ENCODE measurements at regions not wholly inside any gene's neighbourhood (a gene's known extent, or its start where the extent isn't known, plus 50 kb on each side); places are given as distances from the start of the nearest gene placed in this dataset.

DNA sequence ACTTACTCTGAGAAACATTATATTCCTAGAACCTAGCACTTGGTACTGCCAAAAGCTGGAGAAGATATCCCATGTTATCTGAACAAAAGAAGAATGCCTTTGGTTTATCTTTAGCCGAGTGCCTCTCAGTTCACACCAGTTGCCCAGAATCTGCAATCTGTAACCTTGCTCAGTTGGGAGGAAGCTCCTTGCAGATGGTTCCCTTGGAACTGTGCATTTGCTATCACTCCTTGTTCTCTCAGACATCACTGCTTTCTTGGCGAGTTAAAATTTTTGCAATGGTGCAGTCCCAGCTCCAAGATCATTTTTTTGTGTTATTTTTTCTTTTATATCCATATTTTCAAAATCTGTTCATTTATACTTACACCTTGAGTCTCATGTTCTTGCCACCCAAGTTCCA is 446.5 kb downstream of the KCNJ2 start:
- no peaks in the 10 kb centered on the region for H3K4me1 ChIP-seq (ENCODE audit: control insufficient read depth, extremely low read depth, insufficient read depth, low read length)
- FAIRE-seq (no peak), DNase-seq (ENCODE audit: low read depth, low spot score) (no peak)
- H3K9me3 ChIP-seq (ENCODE audit: control insufficient read depth, low read depth, low read length) = no peaks in the 10 kb centered on the region
- H3K4me2 ChIP-seq (ENCODE audit: control insufficient read depth, extremely low read depth, insufficient read depth, low read depth, low read length) = no peak overlapping the region
- H3K4me3 ChIP-seq (ENCODE audit: control insufficient read depth in 2 of 3, extremely low read depth in 1 of 3, insufficient read depth in 2 of 3, low read depth in 1 of 3, low read length in 3 of 3) = no peak overlapping the region
- no peak overlapping the region for H3K27ac ChIP-seq (ENCODE audit: control insufficient read depth, insufficient read depth, low read length)
- H3K9me1 ChIP-seq (ENCODE audit: control insufficient read depth, extremely low read depth, insufficient read depth, low read length) = no peaks in the 10 kb centered on the region
- no peak overlapping the region for H3K9ac ChIP-seq (ENCODE audit: control insufficient read depth, extremely low read depth, insufficient read depth, low read length)
- H2AFZ ChIP-seq (ENCODE audit: control insufficient read depth, low read length) = no peak overlapping the region
- H3K27me3 ChIP-seq (ENCODE audit: control insufficient read depth, extremely low read depth, insufficient read depth, low read length) = no peaks in the 10 kb centered on the region
- no peaks in the 10 kb centered on the region for H3K36me3 ChIP-seq (ENCODE audit: control insufficient read depth in 2 of 2, extremely low read depth in 1 of 2, insufficient read depth in 2 of 2, low read length in 2 of 2)
- dilution Hi-C loops (cut with MboI; ENCODE audit: extremely low pct_ligation_motif_present, low sequenced_read_pairs) = no loop called here
- TF ChIP-seq EZH2 (IDR thresholded peaks at IDR 0.05; ENCODE audit: low read length) = no peak
- no peak for TF ChIP-seq CTCF (optimal IDR thresholded peaks at IDR 0.05 in 1 of 3, IDR thresholded peaks at IDR 0.05 in 1 of 3, conservative IDR thresholded peaks at IDR 0.05 in 1 of 3; ENCODE audit: extremely low read depth in 1 of 3, insufficient read depth in 2 of 3, low read length in 3 of 3)
- H4K20me1 ChIP-seq (ENCODE audit: control insufficient read depth, extremely low read depth, insufficient read depth, low read length) = no peaks in the 10 kb centered on the region
- H3K79me2 ChIP-seq (ENCODE audit: control insufficient read depth, insufficient read depth, low read length) = no peaks in the 10 kb centered on the region

DNA sequence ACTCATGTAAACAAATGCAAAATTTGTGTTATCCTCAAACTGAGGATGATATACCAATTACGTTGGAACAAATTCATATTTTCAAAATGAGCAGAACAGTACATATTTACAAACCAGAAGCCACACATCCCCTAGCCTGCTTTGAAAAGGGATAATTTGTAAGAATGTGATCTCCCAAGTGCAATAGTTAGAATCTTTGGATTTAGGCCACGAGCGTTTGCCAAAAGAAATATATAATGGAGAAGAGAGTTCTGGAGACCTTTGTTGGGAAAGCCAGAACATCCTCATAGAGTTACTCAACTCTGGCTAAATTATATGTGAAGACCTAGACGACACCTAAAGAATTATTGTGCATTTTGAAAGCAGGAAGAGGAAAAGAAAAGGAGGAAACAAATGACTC is 449.3 kb downstream of the KCNJ2 start:
- Histone ChIP-seq H3K4me1 (ENCODE audit: control insufficient read depth, extremely low read depth, insufficient read depth, low read length) (no peaks in the 10 kb centered on the region), H2AFZ (ENCODE audit: control insufficient read depth, low read length) (no peak overlapping the region), H4K20me1 (ENCODE audit: control insufficient read depth, extremely low read depth, insufficient read depth, low read length) (no peaks in the 10 kb centered on the region), H3K27ac (ENCODE audit: control insufficient read depth, insufficient read depth, low read length) (no peak overlapping the region), H3K79me2 (ENCODE audit: control insufficient read depth, insufficient read depth, low read length) (no peaks in the 10 kb centered on the region), H3K9me1 (ENCODE audit: control insufficient read depth, extremely low read depth, insufficient read depth, low read length) (no peaks in the 10 kb centered on the region), H3K9ac (ENCODE audit: control insufficient read depth, extremely low read depth, insufficient read depth, low read length) (no peak overlapping the region), H3K27me3 (ENCODE audit: control insufficient read depth, extremely low read depth, insufficient read depth, low read length) (no peaks in the 10 kb centered on the region), H3K4me3 (ENCODE audit: control insufficient read depth in 2 of 3, extremely low read depth in 1 of 3, insufficient read depth in 2 of 3, low read depth in 1 of 3, low read length in 3 of 3) (no peak overlapping the region), H3K36me3 (ENCODE audit: control insufficient read depth in 2 of 2, extremely low read depth in 1 of 2, insufficient read depth in 2 of 2, low read length in 2 of 2) (no peaks in the 10 kb centered on the region), H3K4me2 (ENCODE audit: control insufficient read depth, extremely low read depth, insufficient read depth, low read depth, low read length) (no peak overlapping the region), H3K9me3 (ENCODE audit: control insufficient read depth, low read depth, low read length) (no peaks in the 10 kb centered on the region)
- no peak for FAIRE-seq
- no peak for DNase-seq (ENCODE audit: low read depth, low spot score)
- TF ChIP-seq EZH2 (IDR thresholded peaks at IDR 0.05; ENCODE audit: low read length) (no peak), CTCF (optimal IDR thresholded peaks at IDR 0.05 in 1 of 3, IDR thresholded peaks at IDR 0.05 in 1 of 3, conservative IDR thresholded peaks at IDR 0.05 in 1 of 3; ENCODE audit: extremely low read depth in 1 of 3, insufficient read depth in 2 of 3, low read length in 3 of 3) (no peak)
- dilution Hi-C loops (cut with MboI; ENCODE audit: extremely low pct_ligation_motif_present, low sequenced_read_pairs) = no loop called here

Measured in keratinocyte (primary cell).